Trophoblast cell (in vitro differentiated cells and primary cell): ENCODE measurements at regions not wholly inside any gene's neighbourhood (a gene's known extent, or its start where the extent isn't known, plus 50 kb on each side); places are given as distances from the start of the nearest gene placed in this dataset.

Experiments used
- DNase-seq, 2 donors: peaks; one replicate each; pipeline ENCODE4 v3.0.0-alpha.2; 2016
- H2AFZ ChIP-seq: 2 replicates; pipeline ENCODE4 v1.6.1; 2013; ENCODE audit warnings: low read length, moderate library complexity, mild to moderate bottlenecking; ENCODE audit not compliant: insufficient read depth, poor library complexity
- H2AK5ac ChIP-seq: 2 replicates; pipeline ENCODE4 v1.6.1; 2013; ENCODE audit warnings: mild to moderate bottlenecking, low read length
- H2BK120ac ChIP-seq: 2 replicates; pipeline ENCODE4 v1.6.1; 2013; ENCODE audit warnings: low read length, mild to moderate bottlenecking, moderate library complexity; ENCODE audit not compliant: insufficient read depth, poor library complexity
- H2BK12ac ChIP-seq: 2 replicates; pipeline ENCODE4 v1.6.1; 2013; ENCODE audit warnings: mild to moderate bottlenecking, low read length, moderate library complexity
- H2BK5ac ChIP-seq: 2 replicates; pipeline ENCODE4 v1.6.1; 2013; ENCODE audit warnings: low read length, low read depth, moderate library complexity, mild to moderate bottlenecking; ENCODE audit not compliant: poor library complexity
- H3K14ac ChIP-seq: 2 replicates; pipeline ENCODE4 v1.6.1; 2013; ENCODE audit warnings: mild to moderate bottlenecking, low read length
- H3K18ac ChIP-seq: 2 replicates; pipeline ENCODE4 v1.6.1; 2013; ENCODE audit warnings: mild to moderate bottlenecking, low read length
- H3K23ac ChIP-seq: 2 replicates; pipeline ENCODE4 v1.6.1; 2013; ENCODE audit warnings: low read length
- H3K27ac ChIP-seq: 2 replicates; pipeline ENCODE4 v1.5.1; 2013; ENCODE audit warnings: low read depth, mild to moderate bottlenecking, inconsistent platforms, low read length, moderate library complexity
- H3K27me3 ChIP-seq: 2 replicates; pipeline ENCODE4 v1.6.1; 2013; ENCODE audit warnings: inconsistent platforms, mild to moderate bottlenecking, low read length, moderate library complexity; ENCODE audit not compliant: insufficient read depth
- H3K36me3 ChIP-seq, 2 experiments: 1 replicate in 1 of 2; 2 replicates in 1 of 2; pipeline ENCODE4 v1.6.1; 2013; ENCODE audit warnings: low read length in 2 of 2, mild to moderate bottlenecking in 2 of 2, moderate library complexity in 1 of 2; ENCODE audit not compliant: insufficient read depth in 2 of 2, control insufficient read depth in 1 of 2
- H3K4ac ChIP-seq: 2 replicates; pipeline ENCODE4 v1.6.1; 2013; ENCODE audit warnings: low read depth, mild to moderate bottlenecking, low read length, moderate library complexity
- H3K4me1 ChIP-seq, 2 experiments: 1 replicate in 1 of 2; 2 replicates in 1 of 2; pipeline ENCODE4 v1.6.1; 2013; ENCODE audit warnings: low read length in 2 of 2, mild to moderate bottlenecking in 2 of 2, moderate library complexity in 1 of 2; ENCODE audit not compliant: insufficient read depth in 2 of 2, control insufficient read depth in 1 of 2
- H3K4me2 ChIP-seq: 2 replicates; pipeline ENCODE4 v1.6.1; 2013; ENCODE audit warnings: inconsistent platforms, mild to moderate bottlenecking, low read length, moderate library complexity
- H3K4me3 ChIP-seq: 2 replicates; pipeline ENCODE4 v1.5.1; 2013; ENCODE audit warnings: mild to moderate bottlenecking, low read depth, low read length, inconsistent platforms
- H3K79me1 ChIP-seq: one replicate; pipeline ENCODE4 v1.6.1; 2013; ENCODE audit warnings: low read length
- H3K79me2 ChIP-seq: 2 replicates; pipeline ENCODE4 v1.6.1; 2013; ENCODE audit warnings: low read length, mild to moderate bottlenecking; ENCODE audit not compliant: control insufficient read depth, insufficient read depth, poor library complexity
- H3K9ac ChIP-seq: 2 replicates; pipeline ENCODE4 v1.6.1; 2013; ENCODE audit warnings: mild to moderate bottlenecking, low read length
- H3K9me3 ChIP-seq: 2 replicates; pipeline ENCODE4 v1.6.1; 2013; ENCODE audit warnings: low read depth, mild to moderate bottlenecking, control low read depth, inconsistent platforms, low read length; ENCODE audit not compliant: insufficient read depth
- H4K12ac ChIP-seq: 2 replicates; pipeline ENCODE4 v1.6.1; 2013; ENCODE audit warnings: low read depth, mild to moderate bottlenecking, low read length, moderate library complexity
- H4K8ac ChIP-seq: 2 replicates; pipeline ENCODE4 v1.6.1; 2013; ENCODE audit warnings: low read depth, mild to moderate bottlenecking, low read length, moderate library complexity
- H4K91ac ChIP-seq: one replicate; pipeline ENCODE4 v1.6.1; 2013; ENCODE audit warnings: low read depth, mild to moderate bottlenecking, low read length, moderate library complexity
- WGBS: extraction: QIAGEN DNeasy Blood & Tissue Kit; methylation state at CpG from one replicate; pipeline ENCODE4 v1.1.7; 2013; ENCODE audit warnings: missing lambda C conversion rate; ENCODE audit not compliant: insufficient read length, insufficient coverage; ENCODE audit errors: extremely low coverage; 5-methylcytosine and 5-hydroxymethylcytosine counted together

DNA sequence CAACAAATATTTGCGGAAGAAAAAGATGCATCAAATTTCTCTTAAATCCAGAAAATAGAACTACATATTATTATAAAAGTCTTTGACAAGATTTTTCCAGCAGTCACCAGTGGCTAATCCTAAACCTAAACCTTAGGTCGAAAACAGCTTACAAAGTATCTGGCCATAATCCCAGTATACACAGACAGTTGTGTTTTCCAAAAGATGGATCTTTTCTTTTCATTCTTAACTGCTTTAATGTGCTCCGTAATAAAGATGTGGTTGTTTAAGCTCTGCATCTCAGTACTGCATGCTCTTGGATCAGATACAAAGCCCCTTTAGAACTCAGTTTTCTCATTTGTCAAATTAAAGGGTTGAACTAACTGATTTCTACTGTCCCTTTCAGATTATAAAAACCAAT lies 247.8 kb downstream of the TXNL1 start:
- Histone ChIP-seq H4K91ac (no peak overlapping the region), H2BK12ac (no peak overlapping the region), H3K4me3 (no peak overlapping the region), H3K27ac (no peak overlapping the region), H3K27me3 (no peaks in the 10 kb centered on the region), H3K79me2 (no peaks in the 10 kb centered on the region), H3K4ac (no peak overlapping the region), H3K9ac (no peak overlapping the region), H3K4me2 (no peak overlapping the region), H4K12ac (no peak overlapping the region), H2AFZ (no peak overlapping the region), H2BK120ac (no peak overlapping the region), H4K8ac (no peak overlapping the region), H2AK5ac (no peak overlapping the region), H2BK5ac (no peak overlapping the region), H3K23ac (no peak overlapping the region), H3K18ac (no peak overlapping the region), H3K4me1 (no peaks in the 10 kb centered on the region), H3K79me1 (no peaks in the 10 kb centered on the region), H3K36me3 (no peaks in the 10 kb centered on the region), H3K9me3 (no peaks in the 10 kb centered on the region), H3K14ac (no peak overlapping the region)
- no CpG with 5 or more reads among the region's 3 CpGs for WGBS
- no peak for DNase-seq

DNA sequence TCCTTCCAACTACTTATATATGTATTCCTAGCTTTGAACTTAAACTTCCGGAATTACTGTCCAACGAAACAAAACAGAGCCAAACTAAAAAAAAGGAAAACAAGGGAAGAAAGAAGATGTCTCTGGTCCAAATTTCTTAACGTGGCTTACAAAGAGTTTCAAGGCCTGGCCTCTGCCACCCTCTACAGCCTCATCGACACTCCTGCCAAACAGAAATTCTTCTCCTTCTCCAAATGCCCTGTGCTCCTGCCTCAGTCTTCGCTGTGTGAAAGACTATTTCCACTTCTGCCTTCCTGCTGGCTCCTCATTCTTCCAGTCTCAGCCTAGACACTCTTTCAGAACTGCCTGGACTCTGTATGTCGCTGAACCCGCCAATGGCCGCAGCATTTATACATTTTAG lies 249.2 kb downstream of the TXNL1 start:
- Histone ChIP-seq H4K8ac (no peak overlapping the region), H2AFZ (no peak overlapping the region), H3K4me3 (no peak overlapping the region), H3K27ac (no peak overlapping the region), H3K36me3 (no peaks in the 10 kb centered on the region), H3K18ac (no peak overlapping the region), H2BK5ac (no peak overlapping the region), H3K23ac (no peak overlapping the region), H3K9ac (no peak overlapping the region), H3K4me2 (no peak overlapping the region), H2BK12ac (no peak overlapping the region), H3K14ac (no peak overlapping the region), H3K9me3 (no peaks in the 10 kb centered on the region), H4K91ac (no peak overlapping the region), H3K4me1 (no peaks in the 10 kb centered on the region), H3K79me1 (no peaks in the 10 kb centered on the region), H4K12ac (no peak overlapping the region), H3K4ac (no peak overlapping the region), H2AK5ac (no peak overlapping the region), H2BK120ac (no peak overlapping the region), H3K79me2 (no peaks in the 10 kb centered on the region), H3K27me3 (no peaks in the 10 kb centered on the region)
- no CpG with 5 or more reads among the region's 8 CpGs for WGBS
- DNase-seq: no peak

DNA sequence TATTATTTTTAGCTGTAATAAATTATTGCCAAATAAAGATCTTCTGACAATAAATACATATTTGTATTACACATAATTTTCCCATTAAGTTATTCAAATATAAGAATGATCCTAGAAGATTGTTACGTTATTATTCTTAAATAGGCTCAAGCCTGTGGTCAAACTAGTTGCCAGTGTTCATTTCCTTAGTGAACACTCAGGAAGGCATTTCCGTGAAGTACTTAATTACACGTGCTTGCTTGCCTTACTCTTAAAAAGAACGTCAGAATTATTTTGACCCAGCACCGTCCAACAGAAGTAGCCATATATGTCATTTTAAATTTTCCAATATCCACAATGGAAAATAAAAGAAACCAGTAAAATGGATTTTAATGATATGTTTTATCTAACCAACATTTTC lies 249.8 kb downstream of the TXNL1 start:
- Histone ChIP-seq H3K4me3 (no peak overlapping the region), H3K4me2 (no peak overlapping the region), H4K12ac (no peak overlapping the region), H3K79me1 (no peaks in the 10 kb centered on the region), H2AK5ac (no peak overlapping the region), H4K91ac (no peak overlapping the region), H2BK12ac (no peak overlapping the region), H3K9ac (no peak overlapping the region), H4K8ac (no peak overlapping the region), H3K14ac (no peak overlapping the region), H2BK120ac (no peak overlapping the region), H3K79me2 (no peaks in the 10 kb centered on the region), H3K27me3 (no peaks in the 10 kb centered on the region), H3K36me3 (no peaks in the 10 kb centered on the region), H3K9me3 (no peaks in the 10 kb centered on the region), H3K23ac (no peak overlapping the region), H2AFZ (no peak overlapping the region), H3K4ac (no peak overlapping the region), H3K4me1 (no peaks in the 10 kb centered on the region), H3K18ac (no peak overlapping the region), H3K27ac (no peak overlapping the region), H2BK5ac (no peak overlapping the region)
- WGBS: no CpG with 5 or more reads among the region's 5 CpGs
- DNase-seq: no peak

DNA sequence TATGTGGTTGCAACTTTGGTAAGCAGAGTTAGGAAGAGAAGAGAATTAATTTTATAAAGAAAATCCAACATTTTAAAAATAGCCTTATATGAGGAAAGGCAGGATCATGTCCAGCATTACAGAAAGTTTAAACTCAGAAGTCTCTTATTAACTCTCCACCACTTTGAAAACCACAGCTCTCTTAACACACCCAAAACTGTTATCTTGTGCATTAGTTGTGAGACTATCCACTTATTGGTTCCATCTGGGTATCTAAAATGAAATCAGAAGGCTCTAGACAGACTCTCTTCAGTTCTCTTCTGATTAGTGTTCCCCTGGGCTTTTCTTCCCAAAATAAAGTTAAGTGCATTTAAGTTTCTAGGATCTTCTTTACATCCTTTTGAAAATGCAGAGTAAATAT lies 251.5 kb downstream of the TXNL1 start:
- H4K91ac ChIP-seq: no peak overlapping the region
- no peak overlapping the region for H3K18ac ChIP-seq
- H3K27ac ChIP-seq: no peak overlapping the region
- H2BK12ac ChIP-seq: no peak overlapping the region
- H2BK120ac ChIP-seq: no peak overlapping the region
- H3K14ac ChIP-seq: no peak overlapping the region
- H3K9me3 ChIP-seq: no peaks in the 10 kb centered on the region
- no peak overlapping the region for H2AFZ ChIP-seq
- H3K4me2 ChIP-seq: no peak overlapping the region
- no peaks in the 10 kb centered on the region for H3K27me3 ChIP-seq
- no peak overlapping the region for H2AK5ac ChIP-seq
- no peak for DNase-seq
- H3K79me2 ChIP-seq: no peaks in the 10 kb centered on the region
- no peak overlapping the region for H2BK5ac ChIP-seq
- no peak overlapping the region for H3K4ac ChIP-seq
- no peaks in the 10 kb centered on the region for H3K79me1 ChIP-seq
- no peak overlapping the region for H3K9ac ChIP-seq
- no peak overlapping the region for H4K8ac ChIP-seq
- no peaks in the 10 kb centered on the region for H3K4me1 ChIP-seq
- no peak overlapping the region for H3K23ac ChIP-seq
- no peak overlapping the region for H3K4me3 ChIP-seq
- no peak overlapping the region for H4K12ac ChIP-seq
- H3K36me3 ChIP-seq: no peaks in the 10 kb centered on the region

DNA sequence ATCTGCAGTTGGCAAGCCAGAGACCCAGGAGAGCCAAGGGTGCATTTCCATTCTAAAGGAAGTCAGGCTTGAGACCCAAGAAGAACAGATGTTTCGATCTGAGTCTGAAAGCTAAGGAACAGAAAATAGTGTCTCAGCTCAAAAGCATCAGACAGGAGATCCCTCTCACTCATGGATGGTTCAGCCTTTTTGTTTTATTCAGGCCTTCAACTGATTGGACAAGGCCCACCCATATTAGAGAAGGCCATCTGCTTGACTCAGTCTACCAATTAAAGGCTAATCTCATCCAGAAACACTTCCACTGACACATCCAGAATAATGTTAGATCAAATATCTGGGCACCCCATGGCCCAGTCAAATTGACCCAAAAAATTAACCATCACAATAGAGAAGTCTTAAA lies 255.0 kb downstream of the TXNL1 start:
- no peak overlapping the region for H3K4me3 ChIP-seq
- no peak overlapping the region for H2BK120ac ChIP-seq
- H3K27ac ChIP-seq: no peak overlapping the region
- no peaks in the 10 kb centered on the region for H3K79me1 ChIP-seq
- no peak overlapping the region for H4K8ac ChIP-seq
- no peak overlapping the region for H3K14ac ChIP-seq
- no peak overlapping the region for H2AFZ ChIP-seq
- H3K27me3 ChIP-seq: no peaks in the 10 kb centered on the region
- H3K9me3 ChIP-seq: no peaks in the 10 kb centered on the region
- H4K91ac ChIP-seq: no peak overlapping the region
- no peak overlapping the region for H2BK5ac ChIP-seq
- H4K12ac ChIP-seq: no peak overlapping the region
- H3K4me2 ChIP-seq: no peak overlapping the region
- no peaks in the 10 kb centered on the region for H3K4me1 ChIP-seq
- no peak overlapping the region for H3K23ac ChIP-seq
- H3K4ac ChIP-seq: no peak overlapping the region
- H2BK12ac ChIP-seq: no peak overlapping the region
- H2AK5ac ChIP-seq: no peak overlapping the region
- H3K79me2 ChIP-seq: no peaks in the 10 kb centered on the region
- no peaks in the 10 kb centered on the region for H3K36me3 ChIP-seq
- no peak overlapping the region for H3K18ac ChIP-seq
- no peak overlapping the region for H3K9ac ChIP-seq
- DNase-seq: no peak
- no CpG with 5 or more reads among the region's 1 CpG for WGBS
